GM21447 (cell line): ENCODE measurements at regions not wholly inside any gene's neighbourhood (a gene's known extent, or its start where the extent isn't known, plus 50 kb on each side); places are given as distances from the start of the nearest gene placed in this dataset.
A peak's percentile ranks its signal among the peaks of the same experiment; 100 is the strongest.
"Not testable (repeated sequence)": the region's sequence is repeated elsewhere in the genome, so short reads cannot be mapped to it uniquely, and the experiment has no call there.

Source experiments
- ATAC-seq: cut with Tn5 transposase; IDR thresholded peaks from one replicate; pipeline ENCODE4 v1.9.1; 2021; ENCODE audit not compliant: unreplicated experiment

GRCh38 chr3:159751146-159751545 is 237.5 kb upstream of the IL12A start:
- ATAC-seq, result no peak

GRCh38 chr3:159751752-159752151 is 236.9 kb upstream of the IL12A start:
- no peak for ATAC-seq

- not testable (repeated sequence) for ATAC-seq
Observed at GRCh38 chr3:159756279-159757207, 232.1 kb upstream of the IL12A start.

GRCh38 chr3:159757341-159758060 is 231.1 kb upstream of the IL12A start:
- no peak for ATAC-seq

DNA sequence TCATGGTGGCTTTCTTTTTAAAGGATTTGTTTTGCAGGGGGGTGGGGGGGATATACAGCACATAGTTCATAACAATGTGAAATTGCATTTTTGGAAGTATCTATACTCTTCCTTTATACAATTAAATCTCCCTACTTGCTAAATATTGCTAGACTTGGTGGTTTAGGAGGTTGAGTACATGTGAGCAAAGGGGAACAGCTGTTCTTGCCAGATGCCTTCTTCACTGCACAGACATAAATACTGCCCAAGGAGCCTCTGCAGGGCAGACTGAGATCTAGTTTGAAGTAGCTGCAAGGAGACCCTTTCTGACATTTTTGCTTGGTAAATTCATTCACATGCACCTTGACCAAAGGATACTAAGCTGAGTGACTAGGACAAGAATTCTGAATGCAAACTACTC is 228.6 kb upstream of the IL12A start:
- ATAC-seq, result no peak

DNA sequence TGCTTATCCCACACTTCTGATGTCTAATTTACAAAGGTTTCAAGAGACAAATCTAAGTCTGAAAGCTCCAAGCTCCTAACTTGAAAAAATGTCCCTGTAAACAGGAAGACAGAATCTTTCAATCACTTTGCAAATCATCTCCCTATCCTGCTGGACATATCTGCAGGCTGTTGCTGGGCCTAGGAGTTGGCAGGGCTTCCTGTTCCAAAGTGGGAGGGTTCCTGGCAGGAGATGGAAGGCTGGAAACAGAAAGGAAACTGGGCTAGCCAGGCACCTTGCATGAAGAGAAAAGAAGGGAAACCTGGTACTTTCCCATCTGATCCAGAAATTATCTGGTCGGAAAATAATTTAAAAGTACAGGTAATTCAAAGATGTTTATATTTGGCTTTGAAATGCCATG is 227.3 kb upstream of the IL12A start:
- no peak for ATAC-seq

DNA sequence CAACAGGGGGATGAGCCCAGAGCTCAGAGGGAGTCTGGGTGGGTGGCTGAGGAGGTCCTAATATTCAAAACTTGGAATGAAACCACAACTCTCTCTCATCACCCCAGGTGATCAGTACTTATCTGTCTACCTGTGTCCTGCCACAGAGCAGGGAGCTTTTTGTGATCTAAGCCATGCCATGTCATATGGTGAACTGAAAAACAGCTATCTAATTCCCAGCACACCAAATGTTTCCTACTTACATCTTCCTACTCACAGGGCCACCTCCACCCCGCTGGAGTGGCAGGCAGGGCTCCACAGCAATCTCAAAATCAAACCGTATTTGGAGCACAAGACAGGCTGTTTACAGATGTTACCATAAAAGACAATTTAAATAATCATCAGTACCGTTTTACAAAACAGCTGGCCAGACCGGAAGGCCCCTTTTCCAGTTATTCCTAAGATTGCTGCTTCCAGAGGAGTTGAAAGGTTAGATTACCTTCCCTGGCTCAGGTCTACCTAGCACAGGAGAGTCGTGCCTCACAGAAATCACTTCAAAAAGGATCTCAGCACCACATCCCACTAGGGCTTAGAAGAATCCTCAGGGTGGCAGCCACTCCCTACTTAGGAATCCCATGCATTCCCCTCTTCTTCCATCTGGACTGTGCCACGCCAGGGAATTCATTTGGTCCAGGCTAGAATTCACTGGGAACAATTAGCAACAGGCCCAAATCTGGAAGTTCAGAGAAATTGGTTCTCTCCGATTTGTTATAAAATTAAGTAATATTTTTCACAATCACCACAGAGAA is 226.6 kb upstream of the IL12A start:
- ATAC-seq, result no peak

DNA sequence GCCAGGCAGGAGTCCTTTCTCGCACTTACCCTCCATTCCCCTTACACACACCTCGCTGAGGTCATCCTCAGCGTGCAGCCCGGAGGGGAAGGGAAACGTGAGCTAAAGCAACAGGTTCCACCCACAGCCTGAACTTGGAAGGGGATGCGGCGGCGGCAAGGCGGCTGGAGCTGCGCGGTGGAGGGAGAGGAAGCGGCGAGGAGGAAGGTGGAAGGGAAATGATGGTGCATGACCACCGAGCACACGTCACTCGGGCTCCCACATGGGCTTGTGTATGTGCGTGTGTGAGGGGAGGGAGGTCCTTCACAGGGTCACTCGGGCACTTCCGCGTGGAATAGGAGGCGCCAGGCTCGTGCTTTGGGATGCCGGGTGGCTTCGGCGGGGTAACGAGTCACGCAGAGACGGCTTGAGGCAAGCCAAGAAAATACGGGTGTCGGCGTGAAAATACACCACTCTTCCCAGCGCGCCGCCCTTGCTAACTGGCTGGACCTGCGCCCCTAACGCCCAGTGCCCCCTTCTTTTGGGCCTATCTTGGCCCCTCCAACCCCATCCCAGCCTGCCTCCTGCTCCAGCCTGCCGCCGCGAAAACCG is 225.5 kb upstream of the IL12A start:
- ATAC-seq, result peak; percentile 44

GRCh38 chr3:159763602-159764489 is 224.8 kb upstream of the IL12A start:
- peak; percentile 63 for ATAC-seq

- ATAC-seq, result no peak
Observed at GRCh38 chr3:159764490-159765029, 224.1 kb upstream of the IL12A start.

- no peak for ATAC-seq
Observed at GRCh38 chr3:159765030-159765859, 223.4 kb upstream of the IL12A start.

GRCh38 chr3:159765860-159766294 is 222.8 kb upstream of the IL12A start:
- ATAC-seq, result no peak

DNA sequence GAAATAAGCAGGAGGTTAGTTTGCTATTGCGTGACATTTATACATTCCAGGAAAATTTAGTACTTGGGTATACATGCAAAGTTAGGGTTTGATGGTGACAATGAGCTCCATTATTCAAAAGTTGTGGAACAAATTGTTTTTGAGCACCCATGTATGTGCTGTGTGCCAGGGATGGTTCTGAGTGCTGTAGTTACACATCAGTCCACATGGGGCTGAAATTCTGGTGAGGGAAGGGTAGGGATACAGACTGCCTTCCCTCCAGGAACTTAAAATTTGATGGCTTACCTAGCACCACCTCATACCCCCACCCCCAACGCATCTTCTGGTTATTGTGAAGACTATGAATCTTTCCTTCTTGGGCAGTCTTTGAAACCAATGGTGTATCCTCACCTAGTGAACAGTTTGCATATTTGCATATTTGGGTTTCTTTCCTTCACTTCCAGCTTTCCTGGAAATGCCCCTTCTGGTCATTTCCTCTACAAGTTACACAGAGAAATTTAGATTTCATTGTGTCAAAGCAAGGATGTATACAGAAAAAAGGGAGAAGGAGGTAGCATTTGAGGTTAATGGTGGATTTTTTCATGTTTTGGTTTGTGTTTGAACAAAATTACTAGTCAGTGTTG is 222.0 kb upstream of the IL12A start:
- no peak for ATAC-seq

- ATAC-seq, result no peak
Observed at GRCh38 chr3:159770998-159771397, 217.6 kb upstream of the IL12A start.

- ATAC-seq, result no peak
Observed at GRCh38 chr3:159771865-159772611, 216.6 kb upstream of the IL12A start.

GRCh38 chr3:159773706-159774105 is 214.9 kb upstream of the IL12A start:
- ATAC-seq, result no peak

DNA sequence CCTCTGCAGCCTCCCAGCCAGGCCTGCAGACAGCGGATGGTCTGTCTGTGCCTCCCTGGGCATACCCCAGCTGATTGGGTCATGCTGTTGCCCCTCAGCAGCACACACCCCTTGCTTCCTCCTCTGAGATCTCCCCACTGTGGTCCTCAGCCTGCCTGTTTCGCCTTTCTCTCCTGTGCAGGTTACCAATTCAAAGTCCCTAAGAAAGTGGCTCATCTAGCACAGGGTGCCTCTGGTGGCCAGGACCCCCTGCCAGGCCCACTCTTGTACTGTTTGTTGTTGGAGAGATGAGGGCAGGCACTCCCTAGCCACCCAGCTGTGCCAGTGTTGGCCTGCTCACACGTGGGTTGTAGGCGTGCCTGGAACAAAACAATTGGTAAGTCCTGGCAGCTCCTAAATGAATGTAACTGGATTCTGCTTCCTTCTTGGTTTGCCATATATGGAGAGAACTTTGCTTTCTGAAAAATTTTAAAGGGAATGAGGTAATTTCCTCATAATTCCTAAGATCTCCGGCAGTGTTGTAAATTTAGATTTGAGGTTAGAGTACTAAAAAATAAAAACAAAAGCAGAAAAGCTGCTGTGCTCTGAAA is 213.2 kb upstream of the IL12A start:
- ATAC-seq, result no peak
